ENCODE measurements at regions not wholly inside any gene's neighbourhood (a gene's known extent, or its start where the extent isn't known, plus 50 kb on each side); places are given as distances from the start of the nearest gene placed in this dataset.
A peak's percentile ranks its signal among the peaks of the same experiment; 100 is the strongest.
"Not testable (repeated sequence)": the region's sequence is repeated elsewhere in the genome, so short reads cannot be mapped to it uniquely, and the experiment has no call there.

DNA sequence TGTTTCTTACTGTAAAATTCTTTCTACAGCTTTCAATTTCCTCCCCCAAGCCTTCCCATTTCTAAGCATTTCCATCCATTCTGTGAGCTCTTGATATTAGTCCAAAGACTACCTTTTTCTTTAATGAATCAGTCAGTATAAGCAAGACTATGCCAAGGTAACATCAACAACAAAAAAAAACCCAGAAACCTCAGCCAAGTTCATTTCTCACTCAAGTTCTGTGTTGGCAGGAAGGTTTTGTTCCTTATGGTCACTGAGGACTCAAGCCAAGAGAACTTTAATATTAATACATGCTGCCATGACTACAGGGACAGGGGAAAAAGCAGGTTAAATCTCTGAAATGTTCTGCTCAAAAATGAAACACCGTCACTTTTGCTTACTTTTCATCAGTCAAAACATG, 621.2 kb upstream of the NRP1 start:
- DNase-seq = no peak

DNA sequence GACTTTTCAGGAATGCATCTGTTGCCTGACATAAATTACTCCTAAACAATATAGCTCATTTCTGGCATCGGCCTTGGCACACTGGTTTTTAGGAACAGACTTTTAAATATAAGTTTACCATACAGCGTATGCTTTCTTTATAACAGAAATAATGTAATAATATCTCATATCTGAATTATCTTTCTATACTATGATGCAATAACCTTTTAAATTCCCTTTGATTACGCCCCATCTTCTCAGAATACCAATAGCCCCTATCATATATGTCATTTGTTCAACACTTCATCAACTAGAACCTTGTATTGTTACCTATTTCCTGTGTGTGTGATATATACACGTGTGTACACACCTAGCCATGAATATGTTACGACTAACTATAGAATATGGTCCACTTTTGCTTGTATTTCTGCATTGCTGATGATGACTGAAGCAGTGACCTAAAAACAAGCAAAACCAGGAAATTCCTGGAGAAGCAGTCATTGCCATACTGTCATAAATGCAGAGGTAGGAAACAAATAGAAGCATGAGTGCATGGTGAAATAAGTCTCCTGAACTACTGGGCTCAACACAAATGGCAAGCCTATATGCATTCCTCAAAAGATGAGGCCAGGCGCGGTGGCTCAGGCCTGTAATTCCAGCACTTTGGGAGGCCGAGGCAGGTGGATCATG, 618.4 kb upstream of the NRP1 start:
- no peak for DNase-seq

DNA sequence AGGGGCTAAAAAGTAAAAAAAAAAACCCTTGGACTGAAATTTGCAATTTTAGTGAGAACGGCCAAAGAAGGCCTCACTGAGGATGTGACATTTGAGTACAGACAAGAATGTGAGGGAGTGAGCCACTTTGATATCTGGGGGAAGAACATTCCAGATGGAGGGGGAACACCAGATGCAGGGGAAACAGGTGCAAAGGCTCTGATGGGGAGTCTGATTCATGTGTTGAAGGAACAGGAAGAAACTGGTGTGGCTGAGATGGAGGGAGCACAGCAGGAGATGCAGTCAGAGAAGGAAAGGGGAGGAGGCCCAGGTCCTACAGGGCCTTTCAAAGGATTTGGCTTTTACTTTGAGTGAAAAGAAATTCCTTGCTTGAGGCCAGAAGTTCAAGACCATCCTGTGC, 615.7 kb upstream of the NRP1 start:
- no peak for DNase-seq

DNA sequence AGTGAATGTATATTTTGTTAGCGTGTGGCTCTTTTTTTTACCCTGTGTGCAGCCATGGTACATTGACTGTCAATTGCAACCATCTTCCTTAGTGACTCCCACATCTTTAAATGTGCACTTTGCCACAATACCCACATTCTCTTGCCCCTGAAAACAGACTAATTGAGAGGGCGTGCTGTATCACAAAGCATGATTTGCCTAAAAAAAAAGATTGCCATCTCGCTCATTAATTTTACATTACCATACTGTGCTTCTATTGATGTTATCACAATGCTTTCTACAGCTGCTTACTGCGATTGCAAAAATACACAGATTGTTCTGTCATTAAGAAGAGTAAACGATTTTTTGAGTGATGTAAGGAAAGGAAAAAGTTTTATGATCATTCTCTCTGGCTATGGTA, 613.1 kb upstream of the NRP1 start:
- no peak for DNase-seq

DNA sequence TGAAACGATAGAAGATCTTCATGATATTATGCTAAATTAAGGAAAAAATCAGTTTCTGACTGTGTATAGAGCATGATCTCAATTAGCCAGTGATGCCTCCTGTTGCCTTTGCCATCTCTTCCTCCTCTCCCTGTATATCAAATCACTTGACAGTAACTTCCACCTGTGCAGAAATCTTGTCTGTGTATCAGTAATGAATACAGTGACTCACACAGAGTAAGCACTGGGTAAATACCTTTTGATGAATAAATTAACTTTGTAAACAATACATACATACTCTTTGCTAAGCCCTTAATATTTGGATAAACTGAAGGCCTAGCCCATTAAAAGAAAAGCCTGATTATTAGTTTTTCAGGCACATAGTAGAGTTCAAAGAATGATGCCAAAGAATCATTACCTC, 610.6 kb upstream of the NRP1 start:
- DNase-seq = no peak

DNA sequence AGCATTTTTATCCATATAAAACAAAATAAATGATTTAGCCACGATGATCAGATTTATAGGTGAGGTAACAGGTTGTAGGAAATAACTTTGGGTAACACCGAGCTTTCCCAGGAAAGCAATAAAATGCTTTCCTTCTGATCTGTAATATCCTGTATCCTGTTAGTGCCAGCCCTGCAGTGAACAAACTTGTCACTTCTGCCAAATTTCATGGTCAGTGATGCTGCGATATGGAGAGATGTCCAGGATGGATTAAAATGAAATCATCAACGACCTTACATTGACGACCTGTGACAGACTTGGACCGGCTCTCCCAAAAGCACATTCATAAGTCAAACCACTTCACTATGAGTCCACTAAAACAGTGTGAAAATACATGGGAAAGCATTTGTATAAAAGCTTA, 608.0 kb upstream of the NRP1 start:
- no peak for DNase-seq

DNA sequence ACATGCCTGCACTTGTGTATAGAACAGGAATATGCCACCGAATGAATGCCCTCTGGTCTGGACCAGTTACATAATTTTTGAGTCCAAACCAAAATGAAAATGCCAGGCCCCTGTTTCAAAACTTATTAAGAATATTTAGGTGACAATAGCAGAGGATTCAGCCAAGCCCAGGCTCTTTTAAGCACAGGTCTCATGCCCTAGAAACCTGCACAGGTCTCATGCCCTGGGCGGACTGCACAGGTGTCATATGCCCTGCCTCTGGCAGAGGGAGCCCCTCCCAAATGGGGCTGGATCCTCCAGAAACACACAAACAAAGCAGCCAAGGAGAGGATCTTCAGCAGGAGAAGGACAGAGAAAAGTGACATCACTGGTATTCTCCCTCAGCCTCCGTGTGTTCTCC, 605.4 kb upstream of the NRP1 start:
- DNase-seq = no peak

DNA sequence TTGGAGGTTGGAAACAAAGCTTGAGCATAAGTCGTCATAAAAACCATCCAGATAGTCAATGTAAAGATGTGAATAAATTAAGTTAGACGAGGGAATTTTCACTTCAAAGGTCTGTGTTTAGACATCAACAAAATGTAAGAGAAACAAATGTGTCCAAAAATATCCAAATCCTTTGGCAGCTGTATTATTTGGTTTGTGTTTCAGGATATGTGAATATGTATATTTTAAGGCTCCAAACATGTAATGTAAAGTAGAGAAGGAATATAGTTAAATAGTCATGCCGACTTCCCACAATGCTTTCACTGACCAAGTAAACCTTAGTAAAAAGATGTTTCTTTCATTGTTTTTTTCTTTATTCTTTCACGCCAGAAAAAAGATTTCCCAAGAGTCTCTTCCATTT, 604.9 kb upstream of the NRP1 start:
- no peak for DNase-seq

DNA sequence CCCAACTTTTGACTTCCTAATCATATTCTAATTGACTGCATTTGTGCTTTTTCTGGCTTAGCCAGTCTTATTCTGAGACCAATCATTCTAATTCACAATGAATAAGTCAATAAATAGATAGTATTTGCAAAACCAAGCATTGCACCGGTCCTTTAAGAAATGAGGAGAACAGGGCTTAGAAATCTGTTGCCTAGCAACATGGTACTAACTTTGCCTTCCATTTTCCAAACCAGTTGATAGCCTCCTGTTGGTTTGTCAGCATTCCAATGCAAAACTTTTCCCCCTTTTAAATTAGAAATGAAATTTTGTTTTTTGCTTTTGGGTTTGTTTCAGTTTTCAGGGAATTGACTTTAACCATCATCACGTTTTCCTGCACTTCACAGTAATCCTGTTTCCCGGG, 603.5 kb upstream of the NRP1 start:
- DNase-seq = no peak

DNA sequence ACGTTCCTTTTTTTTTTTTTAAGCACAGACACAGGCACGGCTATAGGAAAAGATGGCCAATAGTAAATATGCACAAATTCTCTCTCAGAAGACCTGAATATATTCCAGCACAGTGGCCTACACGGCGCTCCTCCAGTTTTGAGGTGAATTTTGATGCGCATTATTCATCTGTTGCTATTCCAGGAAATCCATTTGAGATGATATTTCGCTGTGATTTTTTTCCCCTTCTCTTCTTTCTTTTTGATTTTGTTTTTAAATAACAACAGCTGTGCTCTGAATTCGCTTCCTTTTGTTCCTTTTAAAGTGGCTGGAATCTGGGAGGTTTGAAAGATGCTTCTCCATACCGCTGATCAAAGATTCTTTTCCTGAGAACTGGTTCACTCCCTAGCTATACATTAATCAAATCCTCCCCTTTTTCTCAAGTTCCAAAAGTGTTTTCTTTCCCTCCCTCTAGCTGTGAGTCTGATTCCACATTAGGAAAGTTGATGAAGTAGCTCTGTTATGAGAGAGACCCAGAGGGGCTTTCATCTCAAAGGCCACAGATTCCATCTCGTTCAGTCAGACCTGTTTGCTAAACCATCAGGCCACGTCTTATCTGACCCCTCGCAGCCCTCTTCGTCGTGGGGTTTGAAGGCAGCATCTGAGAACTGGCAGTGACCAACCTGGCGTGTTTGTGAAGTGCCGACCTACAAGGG, 602.7 kb upstream of the NRP1 start:
- DNase-seq = no peak

DNA sequence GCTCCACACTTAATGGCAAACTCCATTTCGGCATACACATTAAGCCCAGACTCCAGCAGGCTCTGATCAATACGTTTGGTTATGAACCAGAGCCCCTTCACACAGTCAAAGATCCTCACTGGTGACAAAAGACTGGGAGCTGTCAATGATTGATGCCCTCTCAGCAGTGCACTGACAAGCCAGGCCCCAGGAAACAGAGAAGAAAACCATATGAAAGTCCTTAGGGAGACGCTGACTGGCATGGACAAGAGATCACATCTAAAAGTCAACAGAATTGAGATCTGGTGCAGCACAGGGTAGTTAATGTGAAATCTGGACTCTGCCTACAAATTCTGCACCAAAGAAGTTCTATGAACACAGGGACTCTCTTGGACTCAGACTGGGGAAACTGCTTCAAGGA, 600.9 kb upstream of the NRP1 start:
- no peak for DNase-seq

DNA sequence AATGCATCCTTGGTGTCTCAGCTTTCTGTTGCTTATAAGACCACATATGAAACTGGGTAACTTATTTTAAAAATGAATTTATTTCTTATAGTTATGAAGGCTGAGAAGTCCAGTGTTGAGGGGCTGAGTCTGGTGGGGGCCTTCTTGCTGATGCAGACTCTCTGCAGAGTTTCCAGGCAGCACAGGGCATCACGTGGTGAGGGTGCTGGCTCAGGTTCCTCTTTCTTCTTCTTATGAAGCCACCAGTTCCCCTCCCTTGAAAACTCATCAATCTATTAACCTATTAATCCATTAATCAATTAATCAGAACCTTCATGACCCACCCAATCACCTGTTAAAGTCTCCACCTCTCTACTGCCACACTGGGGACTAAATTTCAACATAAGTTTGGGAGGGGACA, 595.6 kb upstream of the NRP1 start:
- peak; percentile 11 to 19 for DNase-seq

DNA sequence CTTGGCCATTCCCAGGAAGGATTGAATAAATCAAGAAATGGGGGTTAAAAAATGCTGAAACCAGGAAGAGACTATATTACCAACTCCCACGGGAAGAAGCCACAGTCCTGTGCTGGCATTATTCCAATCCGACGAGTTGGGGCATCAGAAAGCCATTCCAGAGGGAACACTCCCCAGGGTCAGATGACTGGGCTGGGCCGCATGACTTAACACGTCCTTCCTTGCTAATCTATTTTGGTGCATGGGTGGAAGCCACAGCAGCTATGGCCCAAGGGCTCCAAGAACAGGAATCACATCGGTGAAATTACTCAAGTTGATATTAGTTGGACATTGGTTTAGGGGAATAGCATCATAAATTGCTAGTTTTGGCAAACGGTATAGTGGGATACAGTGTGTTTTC, 592.9 kb upstream of the NRP1 start:
- DNase-seq = peak; percentile 1 to 8

DNA sequence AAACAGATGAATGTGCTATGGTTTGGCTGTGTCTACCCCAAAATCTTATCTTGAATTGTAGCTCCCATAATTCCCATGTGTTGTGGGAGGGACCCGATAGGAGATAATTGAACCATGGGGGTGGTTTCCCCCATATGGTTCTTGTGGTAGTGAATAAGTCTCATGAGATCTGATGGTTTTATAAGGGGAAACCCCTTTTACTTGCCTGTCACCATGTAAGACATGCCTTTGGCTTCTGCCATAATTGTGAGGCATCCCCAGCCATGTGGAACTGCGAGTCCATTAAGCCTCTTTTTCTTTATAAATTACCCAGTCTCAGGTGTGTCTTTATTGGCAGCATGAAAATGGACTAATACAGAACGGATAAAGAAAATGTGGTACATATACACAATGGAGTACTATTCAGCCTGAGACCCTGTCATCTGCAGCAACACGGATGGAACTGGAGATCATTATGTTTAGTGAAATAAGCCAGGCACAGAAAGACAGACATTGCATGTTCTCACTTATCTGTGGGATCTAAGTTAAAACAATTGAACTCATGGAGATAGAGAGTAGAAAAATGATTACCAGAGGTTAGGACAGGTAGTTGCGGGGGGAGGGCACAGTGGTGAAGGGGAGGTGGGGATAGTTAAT, 587.6 kb upstream of the NRP1 start:
- no peak for DNase-seq

DNA sequence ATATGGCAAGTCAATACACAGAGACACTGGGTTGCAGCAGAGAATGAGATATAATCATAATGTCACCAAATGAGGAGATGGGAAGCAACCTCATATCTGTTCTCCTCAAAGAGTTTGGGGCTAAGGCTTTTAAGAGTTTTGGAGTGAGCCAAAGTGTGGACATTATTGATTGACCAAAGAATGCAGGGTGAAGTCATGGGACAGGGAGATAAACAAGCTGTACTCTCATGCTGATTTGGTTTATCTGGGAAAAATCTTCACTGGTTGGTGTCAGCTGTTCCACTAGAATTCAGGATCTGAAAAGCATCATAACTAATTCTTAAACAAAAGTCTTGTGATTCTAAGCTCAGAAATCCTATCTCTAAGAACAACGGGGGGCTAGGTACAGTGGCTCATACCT, 585.9 kb upstream of the NRP1 start:
- DNase-seq = no peak

DNA sequence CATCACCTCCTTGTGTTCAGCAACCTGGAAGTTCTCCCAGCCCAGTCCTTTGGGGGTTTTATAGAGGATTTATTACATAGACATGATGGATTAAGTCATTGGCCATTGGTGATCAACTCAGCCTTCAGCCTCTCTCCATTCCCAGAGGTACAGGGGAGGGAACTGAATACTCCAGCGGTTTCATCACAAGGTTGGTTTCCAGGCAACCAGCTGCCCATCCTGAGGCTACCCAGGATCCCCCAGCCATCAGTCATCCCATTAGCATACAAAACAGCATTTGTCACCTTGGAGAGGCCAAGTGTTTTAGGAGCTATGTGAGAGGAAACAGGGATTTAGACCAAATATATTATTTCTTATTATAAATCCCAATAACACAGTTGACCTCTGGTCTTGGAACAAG, 584.8 kb upstream of the NRP1 start:
- DNase-seq = no peak

DNA sequence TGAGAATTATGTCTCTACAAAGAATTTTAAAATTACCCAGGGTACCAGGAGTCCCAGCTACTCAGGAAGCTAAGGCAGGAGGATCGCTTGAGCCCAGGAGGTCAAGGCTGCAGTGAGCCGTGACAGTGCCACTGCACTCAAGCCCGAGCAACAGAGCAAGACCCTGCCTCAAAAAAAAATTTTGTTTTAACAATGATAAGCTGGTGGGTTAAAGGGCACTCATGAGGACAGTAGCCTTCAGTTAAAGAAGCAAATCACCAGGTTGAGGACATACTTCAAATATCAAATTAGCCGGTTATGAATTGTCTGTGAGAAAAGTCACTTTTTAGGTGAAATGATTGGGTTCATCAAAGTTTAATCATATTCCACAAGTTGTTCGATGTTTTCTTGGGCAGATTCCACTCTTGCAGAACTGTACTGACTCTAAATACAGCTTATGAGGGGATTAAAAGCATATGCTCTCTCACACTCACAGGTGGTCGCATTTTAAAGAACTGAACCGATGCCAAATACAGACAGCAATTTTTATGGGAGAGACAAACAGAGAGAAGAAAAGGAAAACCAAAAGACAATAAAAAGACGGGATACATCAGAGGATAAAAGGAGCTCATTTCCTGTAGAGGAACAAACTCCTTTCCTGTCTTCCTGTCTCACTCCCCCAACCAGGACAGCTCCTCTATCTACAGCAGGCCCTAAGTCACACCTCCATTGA, 582.8 kb upstream of the NRP1 start:
- no peak for DNase-seq

DNA sequence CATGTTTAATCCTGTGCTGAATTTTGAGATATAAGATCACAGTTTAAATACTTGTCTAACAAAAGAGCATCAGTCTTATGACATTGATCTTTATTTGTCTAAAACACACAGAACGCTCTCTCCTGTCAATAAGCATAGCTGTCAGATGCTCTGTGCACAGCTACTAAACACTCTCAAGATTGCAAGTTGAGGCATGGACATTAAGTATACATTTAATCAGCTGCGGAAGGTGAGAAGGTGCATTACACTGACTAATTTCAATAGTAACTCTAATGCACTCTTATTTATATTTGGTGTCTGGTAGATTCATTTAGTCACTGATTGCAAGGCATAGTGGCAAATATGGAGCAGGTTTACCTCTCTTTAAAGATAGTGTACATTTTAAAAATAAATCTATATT, 580.3 kb upstream of the NRP1 start:
- no peak for DNase-seq

DNA sequence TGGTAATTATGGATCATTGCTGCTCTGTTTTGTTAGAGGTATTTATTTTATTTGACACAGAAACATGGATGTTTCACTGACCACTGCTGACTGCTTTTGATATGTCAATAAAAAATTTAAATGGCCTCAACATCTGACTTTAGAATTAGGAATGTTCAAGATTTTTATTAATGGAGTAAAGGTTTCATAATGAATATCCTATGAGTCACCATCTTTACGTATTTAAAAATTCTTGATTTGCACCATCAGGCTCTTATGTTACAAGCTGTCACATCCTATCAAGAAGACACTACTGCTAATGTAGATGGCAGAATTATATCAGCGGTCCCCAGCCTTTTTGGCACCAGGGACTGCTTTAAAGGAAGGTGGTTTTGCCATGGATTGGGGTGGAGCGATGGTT, 578.7 kb upstream of the NRP1 start:
- no peak for DNase-seq

DNA sequence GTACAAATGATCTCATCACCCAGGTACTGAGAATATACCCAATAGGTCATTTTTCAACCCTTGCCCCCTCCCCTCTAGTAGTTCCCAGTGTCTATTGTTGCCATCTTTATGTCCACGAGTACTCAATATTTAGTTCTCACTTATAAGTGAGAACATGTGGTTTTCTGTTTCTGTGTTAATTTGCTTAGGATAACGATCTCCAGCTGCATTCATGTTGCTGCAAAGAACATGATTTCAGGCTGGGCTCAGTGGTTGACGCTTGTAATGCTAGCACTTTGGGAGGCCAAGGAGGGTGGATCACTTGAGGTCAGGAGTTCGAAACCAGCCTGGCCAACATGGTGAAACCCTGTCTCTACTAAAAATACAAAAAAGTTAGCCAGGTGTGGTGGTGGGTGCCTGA, 575.0 kb upstream of the NRP1 start:
- DNase-seq = not testable (repeated sequence)

DNA sequence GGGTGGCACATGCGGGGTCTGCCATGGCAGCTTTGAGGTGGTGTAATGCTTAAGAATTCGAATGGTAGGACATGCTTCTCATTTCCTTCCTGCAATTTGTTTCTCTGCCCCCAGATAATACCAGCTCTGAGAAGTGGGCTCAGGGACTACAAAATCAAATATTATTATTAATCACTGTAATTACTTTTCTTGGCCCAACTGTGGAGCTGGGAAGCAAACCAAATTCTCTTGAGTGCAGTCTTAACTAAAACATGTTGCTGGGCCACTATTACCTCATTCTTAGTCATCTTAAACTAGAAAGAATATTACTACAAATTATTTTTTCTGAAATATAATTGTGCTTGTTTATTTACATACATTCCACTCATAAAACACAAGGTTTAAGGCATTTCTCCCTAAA, 566.7 kb upstream of the NRP1 start:
- no peak for DNase-seq

DNA sequence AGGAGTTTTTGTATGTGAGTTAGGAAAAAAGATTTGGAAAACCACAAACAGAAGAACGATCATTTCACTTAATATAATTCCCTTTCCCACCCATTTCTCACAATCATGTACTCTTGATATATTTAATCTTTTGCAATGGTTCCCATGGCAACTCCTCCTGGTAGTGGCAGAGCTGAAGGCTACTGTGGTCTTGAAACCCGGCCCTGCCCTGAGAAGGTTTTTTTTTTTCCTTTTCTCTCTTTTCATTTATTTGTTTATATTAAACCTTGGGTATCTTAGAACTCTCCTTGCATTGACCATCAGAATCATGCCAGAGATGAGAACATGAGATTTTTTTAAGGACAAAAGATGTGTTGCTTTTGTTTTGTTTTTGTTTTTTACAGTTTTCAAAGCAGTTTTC, 566.1 kb upstream of the NRP1 start:
- DNase-seq = no peak

All from inflammatory macrophage (primary cell).